ENCODE measurements at regions not wholly inside any gene's neighbourhood (a gene's known extent, or its start where the extent isn't known, plus 50 kb on each side); places are given as distances from the start of the nearest gene placed in this dataset.

GRCh38 chr21:35119501-35120047, 70.5 kb upstream of the RUNX1 start:
- Histone ChIP-seq H3K4me3 (ENCODE audit: insufficient read depth, low read depth, low read length) (no peak overlapping the region), H3K27me3 (ENCODE audit: control insufficient read depth, insufficient read depth, low read length) (no peaks in the 10 kb centered on the region), H3K36me3 (replicated peaks; ENCODE audit: control insufficient read depth, insufficient read depth, low read length) (no peaks in the 10 kb centered on the region)
- no peak for DNase-seq

DNA sequence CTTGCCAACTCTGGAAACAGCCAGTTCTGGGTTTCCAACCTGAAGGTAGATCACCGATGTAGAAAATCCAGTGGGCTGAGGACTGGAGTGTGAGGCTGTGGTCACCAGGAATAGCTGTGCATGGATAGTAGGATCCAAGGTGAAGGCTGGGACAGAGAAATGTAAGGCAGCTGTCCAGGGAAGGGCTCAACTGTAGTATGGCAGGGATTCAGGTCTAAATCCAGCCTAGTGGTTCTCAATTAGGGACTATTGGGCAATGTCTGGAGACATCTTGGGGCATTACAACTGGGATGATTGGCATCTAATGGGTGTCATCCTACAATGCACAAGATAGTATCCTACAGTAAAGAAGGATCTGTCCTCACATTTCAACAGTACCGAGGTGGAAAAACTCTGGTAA, 67.7 kb upstream of the RUNX1 start:
- no peak for DNase-seq
- no peak overlapping the region for H3K4me3 ChIP-seq (ENCODE audit: insufficient read depth, low read depth, low read length)
- H3K36me3 ChIP-seq (replicated peaks; ENCODE audit: control insufficient read depth, insufficient read depth, low read length), result no peaks in the 10 kb centered on the region
- H3K27me3 ChIP-seq (ENCODE audit: control insufficient read depth, insufficient read depth, low read length), result no peaks in the 10 kb centered on the region

- Histone ChIP-seq H3K4me3 (ENCODE audit: insufficient read depth, low read depth, low read length) (no peak overlapping the region), H3K27me3 (ENCODE audit: control insufficient read depth, insufficient read depth, low read length) (no peaks in the 10 kb centered on the region), H3K36me3 (replicated peaks; ENCODE audit: control insufficient read depth, insufficient read depth, low read length) (no peaks in the 10 kb centered on the region)
- DNase-seq, result no peak
Observed at GRCh38 chr21:35113064-35113463, 64.0 kb upstream of the RUNX1 start.

GRCh38 chr21:35111321-35111930, 62.3 kb upstream of the RUNX1 start:
- no peaks in the 10 kb centered on the region for H3K36me3 ChIP-seq (replicated peaks; ENCODE audit: control insufficient read depth, insufficient read depth, low read length)
- DNase-seq, result no peak
- H3K4me3 ChIP-seq (ENCODE audit: insufficient read depth, low read depth, low read length), result no peak overlapping the region
- no peaks in the 10 kb centered on the region for H3K27me3 ChIP-seq (ENCODE audit: control insufficient read depth, insufficient read depth, low read length)

DNA sequence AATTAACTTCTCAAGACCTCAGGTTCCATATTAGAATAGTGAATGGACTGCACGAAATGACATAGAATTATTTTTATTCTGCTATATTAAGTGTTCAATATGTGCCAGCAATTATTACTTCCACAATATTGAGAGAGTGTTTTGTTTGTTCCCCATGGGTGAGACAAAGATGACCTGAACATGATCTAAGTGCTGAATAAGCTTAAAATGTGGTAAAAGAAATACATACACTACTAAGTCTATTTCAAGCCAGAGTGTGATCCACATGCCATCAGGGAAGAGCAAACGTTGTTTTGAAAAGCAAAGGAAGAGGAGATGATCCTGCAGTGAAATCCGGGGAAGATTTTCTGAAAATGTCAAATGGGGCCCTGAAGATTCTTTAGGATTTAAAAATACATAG, 59.8 kb upstream of the RUNX1 start:
- H3K4me3 ChIP-seq (ENCODE audit: insufficient read depth, low read depth, low read length), result no peak overlapping the region
- no peaks in the 10 kb centered on the region for H3K36me3 ChIP-seq (replicated peaks; ENCODE audit: control insufficient read depth, insufficient read depth, low read length)
- H3K27me3 ChIP-seq (ENCODE audit: control insufficient read depth, insufficient read depth, low read length), result no peaks in the 10 kb centered on the region
- DNase-seq, result no peak

DNA sequence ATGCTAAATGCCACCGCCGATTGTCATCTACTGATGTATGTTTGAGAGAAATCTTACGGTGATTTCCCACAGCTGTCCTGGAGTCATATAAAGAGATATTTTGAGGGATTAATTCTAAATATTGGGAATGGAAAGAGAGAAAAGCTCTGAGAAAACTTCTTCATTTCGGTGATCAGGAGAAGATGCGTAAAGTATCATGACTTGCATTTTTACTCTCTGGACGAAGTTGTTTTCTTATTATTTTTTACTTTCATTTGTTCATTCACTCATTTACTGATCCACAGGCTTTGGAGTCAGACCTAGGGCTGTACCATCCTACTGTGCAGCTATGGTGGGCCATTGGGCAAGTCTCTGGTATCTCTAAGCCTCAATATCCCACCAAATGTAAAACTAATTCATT, 58.4 kb upstream of the RUNX1 start:
- H3K36me3 ChIP-seq (replicated peaks; ENCODE audit: control insufficient read depth, insufficient read depth, low read length), result no peaks in the 10 kb centered on the region
- DNase-seq, result no peak
- H3K4me3 ChIP-seq (ENCODE audit: insufficient read depth, low read depth, low read length), result no peak overlapping the region
- H3K27me3 ChIP-seq (ENCODE audit: control insufficient read depth, insufficient read depth, low read length), result no peaks in the 10 kb centered on the region

DNA sequence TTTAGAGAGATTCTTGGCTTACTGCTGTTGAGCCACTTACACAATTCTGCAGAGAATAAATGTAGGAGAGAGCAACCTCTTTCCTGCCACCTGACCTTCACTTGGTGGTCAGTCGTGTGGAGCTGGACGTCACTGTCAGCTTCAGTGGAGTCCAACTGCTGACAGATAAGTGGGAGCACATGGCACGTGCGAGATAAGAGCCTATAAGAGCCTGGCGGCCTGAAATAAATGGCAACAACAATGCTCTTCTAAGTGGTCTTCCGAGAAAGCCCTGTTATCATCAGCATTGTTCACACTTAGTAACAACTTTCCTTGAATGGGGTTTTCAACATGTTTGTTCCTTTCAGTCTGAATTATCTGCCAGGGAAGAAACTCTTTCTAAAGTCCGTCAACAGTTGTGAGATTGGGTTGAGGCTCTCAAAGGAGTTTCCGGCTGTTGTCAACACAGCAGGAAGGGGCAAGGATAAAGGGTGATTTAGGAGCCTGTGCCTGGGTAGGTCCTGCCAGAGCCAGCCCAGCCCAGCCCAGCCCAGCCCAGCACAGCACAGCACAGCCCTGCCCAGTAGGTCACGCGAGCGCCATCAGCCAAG, 57.2 kb upstream of the RUNX1 start:
- Histone ChIP-seq H3K36me3 (replicated peaks; ENCODE audit: control insufficient read depth, insufficient read depth, low read length) (no peaks in the 10 kb centered on the region), H3K4me3 (ENCODE audit: insufficient read depth, low read depth, low read length) (no peak overlapping the region), H3K27me3 (ENCODE audit: control insufficient read depth, insufficient read depth, low read length) (no peaks in the 10 kb centered on the region)
- DNase-seq, result no peak

DNA sequence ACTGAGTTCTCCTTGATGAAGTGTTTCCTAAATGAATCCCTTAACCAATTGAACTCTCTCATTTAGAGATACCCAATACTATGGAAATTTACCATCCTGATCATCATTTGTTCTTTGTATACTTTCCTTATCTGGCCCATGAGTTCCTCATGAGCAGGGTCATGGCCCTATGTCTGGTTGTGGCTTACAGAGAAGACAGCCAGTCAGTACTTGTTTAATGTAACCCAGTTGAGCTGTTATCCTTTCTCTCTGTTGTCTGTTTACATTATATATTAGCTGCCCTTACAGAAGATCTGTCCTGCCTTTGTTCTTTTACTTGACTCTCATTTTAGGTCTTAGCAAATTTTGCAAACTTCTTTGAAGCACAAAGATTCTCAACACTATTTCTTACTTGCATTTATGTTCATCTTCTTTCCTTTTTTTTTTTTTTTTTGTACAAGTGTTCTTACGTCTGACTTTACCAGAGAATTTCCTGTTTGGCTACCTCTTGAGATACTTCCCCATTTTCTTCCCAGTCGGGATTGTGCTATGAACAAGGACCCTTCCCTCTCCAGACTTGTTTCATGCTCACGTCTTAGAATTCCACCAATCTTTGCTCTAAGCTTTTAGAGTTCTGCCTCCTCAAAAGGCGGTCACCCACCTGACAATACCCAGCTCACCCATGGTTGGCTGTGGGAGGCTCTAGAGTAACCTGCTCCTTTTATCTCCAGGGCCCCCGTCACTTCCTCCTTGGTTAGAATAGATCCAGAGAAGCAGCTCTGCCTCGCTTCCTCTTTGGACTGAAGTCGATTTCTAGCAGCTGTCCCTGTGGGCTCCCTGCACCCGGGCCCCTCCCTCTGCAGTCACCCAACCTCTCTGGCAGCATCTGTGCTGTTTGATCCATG, 53.6 kb upstream of the RUNX1 start:
- no peaks in the 10 kb centered on the region for H3K36me3 ChIP-seq (replicated peaks; ENCODE audit: control insufficient read depth, insufficient read depth, low read length)
- H3K4me3 ChIP-seq (ENCODE audit: insufficient read depth, low read depth, low read length), result no peak overlapping the region
- DNase-seq, result no peak
- no peaks in the 10 kb centered on the region for H3K27me3 ChIP-seq (ENCODE audit: control insufficient read depth, insufficient read depth, low read length)

GRCh38 chr21:35100349-35100811, 51.3 kb upstream of the RUNX1 start:
- H3K4me3 ChIP-seq (ENCODE audit: insufficient read depth, low read depth, low read length), result no peak overlapping the region
- no peak for DNase-seq

DNA sequence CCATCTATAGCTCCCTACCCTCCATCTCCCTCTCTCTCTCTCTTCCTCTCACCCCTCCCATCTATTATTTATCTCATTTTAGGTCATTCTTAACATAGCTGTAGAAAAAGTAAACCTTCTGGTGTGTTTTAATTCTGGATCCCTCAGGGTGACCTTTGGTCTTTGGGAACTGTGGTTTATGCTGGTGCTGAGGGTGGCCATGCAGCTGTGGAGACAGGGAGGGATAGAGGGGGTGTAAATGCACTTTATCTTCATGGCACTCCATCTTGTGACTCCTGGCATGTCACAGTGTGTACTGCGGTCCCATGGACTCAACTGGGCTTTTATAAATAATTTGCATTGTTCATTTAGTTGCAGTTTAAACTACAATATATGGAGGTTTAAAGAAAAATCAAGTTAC, 50.2 kb upstream of the RUNX1 start:
- H3K4me3 ChIP-seq (ENCODE audit: insufficient read depth, low read depth, low read length), result no peak overlapping the region
- no peaks in the 10 kb centered on the region for H3K27me3 ChIP-seq (ENCODE audit: control insufficient read depth, insufficient read depth, low read length)
- no peaks in the 10 kb centered on the region for H3K36me3 ChIP-seq (replicated peaks; ENCODE audit: control insufficient read depth, insufficient read depth, low read length)
- DNase-seq, result no peak

More at GRCh38 chr21:35100349-35100811, 51.3 kb upstream of the RUNX1 start:
- Histone ChIP-seq H3K27me3 (ENCODE audit: control insufficient read depth, insufficient read depth, low read length) (no peaks in the 10 kb centered on the region), H3K36me3 (replicated peaks; ENCODE audit: control insufficient read depth, insufficient read depth, low read length) (no peaks in the 10 kb centered on the region)
